GM12878 (cell line): ENCODE measurements at regions not wholly inside any gene's neighbourhood (a gene's known extent, or its start where the extent isn't known, plus 50 kb on each side); places are given as distances from the start of the nearest gene placed in this dataset.

ENCODE experiments used
- CBX3 ChIP-seq: fragments of 200-600 bp; sonication (generic); IDR thresholded peaks from 2 replicates; pipeline ENCODE4 v1.6.1; 2016; ENCODE audit warnings: low read depth, borderline replicate concordance
- CREB1 ChIP-seq: IDR thresholded peaks from 2 replicates; pipeline ENCODE4 v1.6.1; 2012; ENCODE audit warnings: low read depth, mild to moderate bottlenecking, inconsistent platforms
- CREM ChIP-seq: IDR thresholded peaks from 2 replicates; pipeline ENCODE4 v1.6.1; 2014; ENCODE audit warnings: antibody characterized with exemption, low read depth
- DPF2 ChIP-seq: fragments of 450-650 bp; IDR thresholded peaks from 2 replicates; pipeline ENCODE4 v1.6.1; 2017; ENCODE audit warnings: mild to moderate bottlenecking
- MXI1 ChIP-seq: fragments of 150-350 bp; IDR thresholded peaks from 2 replicates; pipeline ENCODE4 v1.6.1; 2011; ENCODE audit warnings: low read depth, mild to moderate bottlenecking, inconsistent platforms, low read length, improper control_type of control experiment
- NFIC ChIP-seq: IDR thresholded peaks from 2 replicates; pipeline ENCODE4 v1.6.1; 2012; ENCODE audit warnings: low read depth, mild to moderate bottlenecking, inconsistent platforms, low read length, moderate library complexity
- NR2C1 ChIP-seq: fragments of 450-650 bp; IDR thresholded peaks from 2 replicates; pipeline ENCODE4 v1.6.1; 2017; ENCODE audit warnings: antibody characterized with exemption, mild to moderate bottlenecking, moderate library complexity
- NR2C2 ChIP-seq: IDR thresholded peaks from 2 replicates; pipeline ENCODE4 v1.6.1; 2011; ENCODE audit warnings: borderline replicate concordance, low read depth; ENCODE audit not compliant: control insufficient read depth, insufficient read length
- POLR2A ChIP-seq: IDR thresholded peaks from 2 replicates; pipeline ENCODE4 v1.6.1; 2011; ENCODE audit warnings: low read depth, mild to moderate bottlenecking, low read length
- RELA ChIP-seq: fragments of 450-650 bp; IDR thresholded peaks from 2 replicates; pipeline ENCODE4 v1.8.0; 2014; ENCODE audit warnings: borderline replicate concordance; ENCODE audit not compliant: partially characterized antibody
- SMC3 ChIP-seq: IDR thresholded peaks from 2 replicates; pipeline ENCODE4 v1.6.1; 2011; ENCODE audit warnings: low read length, improper control_type of control experiment, borderline replicate concordance
- TF ChIP-seq, protein P1 (sequence below), 3 experiments: IDR thresholded peaks in 2 of 3; conservative IDR thresholded peaks in 1 of 3; 2 replicates each; pipeline ENCODE4 v1.5.1; 2011; ENCODE audit warnings: low read depth in 3 of 3, low read length in 3 of 3, mild to moderate bottlenecking in 3 of 3, control low read depth in 2 of 3, moderate library complexity in 2 of 3, inconsistent platforms in 1 of 3, mixed read lengths in 1 of 3; ENCODE audit not compliant: control insufficient read depth in 2 of 3, insufficient read depth in 1 of 3; ENCODE audit errors: extremely low read depth in 1 of 3
- TF ChIP-seq, protein P2 (sequence below): IDR thresholded peaks from 2 replicates; pipeline ENCODE4 v1.6.1; 2012; ENCODE audit warnings: low read depth, low read length, improper control_type of control experiment

DNA sequence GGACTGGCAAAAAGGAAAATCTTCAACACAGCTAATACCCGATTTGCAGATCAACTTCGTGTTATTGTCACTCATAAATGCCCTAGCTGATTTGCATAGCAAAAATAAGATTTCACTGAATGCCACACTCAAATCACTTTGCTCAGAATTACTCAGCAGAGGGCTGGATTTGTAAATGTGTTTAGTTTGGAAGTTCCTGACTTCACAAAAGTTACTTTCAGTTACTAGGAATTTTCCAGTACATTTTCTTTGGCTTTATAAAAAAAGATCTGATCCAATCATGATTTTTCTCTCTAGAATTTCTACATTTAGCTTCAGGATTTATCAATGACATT lies 433.3 kb upstream of the ID2 start:
- TF ChIP-seq, protein P1, sequence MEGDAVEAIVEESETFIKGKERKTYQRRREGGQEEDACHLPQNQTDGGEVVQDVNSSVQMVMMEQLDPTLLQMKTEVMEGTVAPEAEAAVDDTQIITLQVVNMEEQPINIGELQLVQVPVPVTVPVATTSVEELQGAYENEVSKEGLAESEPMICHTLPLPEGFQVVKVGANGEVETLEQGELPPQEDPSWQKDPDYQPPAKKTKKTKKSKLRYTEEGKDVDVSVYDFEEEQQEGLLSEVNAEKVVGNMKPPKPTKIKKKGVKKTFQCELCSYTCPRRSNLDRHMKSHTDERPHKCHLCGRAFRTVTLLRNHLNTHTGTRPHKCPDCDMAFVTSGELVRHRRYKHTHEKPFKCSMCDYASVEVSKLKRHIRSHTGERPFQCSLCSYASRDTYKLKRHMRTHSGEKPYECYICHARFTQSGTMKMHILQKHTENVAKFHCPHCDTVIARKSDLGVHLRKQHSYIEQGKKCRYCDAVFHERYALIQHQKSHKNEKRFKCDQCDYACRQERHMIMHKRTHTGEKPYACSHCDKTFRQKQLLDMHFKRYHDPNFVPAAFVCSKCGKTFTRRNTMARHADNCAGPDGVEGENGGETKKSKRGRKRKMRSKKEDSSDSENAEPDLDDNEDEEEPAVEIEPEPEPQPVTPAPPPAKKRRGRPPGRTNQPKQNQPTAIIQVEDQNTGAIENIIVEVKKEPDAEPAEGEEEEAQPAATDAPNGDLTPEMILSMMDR (IDR thresholded peaks at IDR 0.05 in 2 of 3, conservative IDR thresholded peaks at IDR 0.05 in 1 of 3; ENCODE audit: control insufficient read depth in 2 of 3, extremely low read depth in 1 of 3, insufficient read depth in 1 of 3, low read depth in 3 of 3, low read length in 3 of 3) = no peak
- TF ChIP-seq POLR2A (no peak), CBX3 (no peak), NR2C2 (no peak), MXI1 (no peak), DPF2 (no peak), NFIC (no peak), CREB1 (no peak), RELA (no peak), NR2C1 (no peak), CREM (no peak), SMC3 (no peak)
- TF ChIP-seq, protein P2, sequence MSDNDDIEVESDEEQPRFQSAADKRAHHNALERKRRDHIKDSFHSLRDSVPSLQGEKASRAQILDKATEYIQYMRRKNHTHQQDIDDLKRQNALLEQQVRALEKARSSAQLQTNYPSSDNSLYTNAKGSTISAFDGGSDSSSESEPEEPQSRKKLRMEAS = no peak
